A673 (cell line): ENCODE measurements at regions not wholly inside any gene's neighbourhood (a gene's known extent, or its start where the extent isn't known, plus 50 kb on each side); places are given as distances from the start of the nearest gene placed in this dataset.

Experiments
- BruUV-seq: library from RNA; stranded (reverse); fragments of 400-500 nt; replicated peaks from 2 replicates; lab custom pipeline; 2021; lab: Mats Ljungman, UMichigan
- CTCF ChIA-PET: fragments of 300-600 bp; sonication (Branson Sonifier 250); formaldehyde crosslinking; loops from one replicate; lab custom pipeline; 2022; ENCODE audit warnings: antibody characterized with exemption; lab: Charles Lee
- POLR2A ChIA-PET: fragments of 300-600 bp; sonication (Branson Sonifier 250); formaldehyde crosslinking; loops from one replicate; lab custom pipeline; 2022; ENCODE audit warnings: antibody characterized with exemption; ENCODE audit not compliant: low non-redundant PET; lab: Charles Lee
- DNase-seq: peaks from one replicate; pipeline ENCODE4 v3.0.0-alpha.2; 2015; ENCODE audit warnings: low spot score
- H3K27ac ChIP-seq: fragments of 200-600 bp; sonication (generic); 2 replicates; pipeline ENCODE4 v1.5.1; 2016; ENCODE audit warnings: mixed run types, low read depth, mild to moderate bottlenecking, mixed read lengths, antibody characterized with exemption, low read length; ENCODE audit not compliant: poor library complexity, severe bottlenecking
- H3K27me3 ChIP-seq: fragments of 200-600 bp; sonication (generic); replicated peaks from 2 replicates; pipeline ENCODE4 v1.6.1; 2017; ENCODE audit warnings: mixed run types, low read depth, mild to moderate bottlenecking, mixed read lengths, antibody characterized with exemption, low read length; ENCODE audit not compliant: insufficient read depth, poor library complexity
- H3K36me3 ChIP-seq: fragments of 200-600 bp; sonication (generic); 2 replicates; pipeline ENCODE4 v1.6.1; 2016; ENCODE audit warnings: mixed run types, mild to moderate bottlenecking, mixed read lengths, antibody characterized with exemption, low read length; ENCODE audit not compliant: insufficient read depth, poor library complexity, severe bottlenecking
- H3K4me1 ChIP-seq: fragments of 200-600 bp; sonication (generic); 2 replicates; pipeline ENCODE4 v1.6.1; 2017; ENCODE audit warnings: mixed run types, mild to moderate bottlenecking, mixed read lengths, antibody characterized with exemption, low read length; ENCODE audit not compliant: insufficient read depth, poor library complexity, severe bottlenecking
- H3K4me3 ChIP-seq: fragments of 200-600 bp; sonication (generic); 2 replicates; pipeline ENCODE4 v1.5.1; 2016; ENCODE audit warnings: low read depth, mixed run types, mild to moderate bottlenecking, mixed read lengths, low read length; ENCODE audit not compliant: poor library complexity, severe bottlenecking
- H3K9me3 ChIP-seq: fragments of 200-600 bp; sonication (generic); 2 replicates; pipeline ENCODE4 v1.6.1; 2016; ENCODE audit warnings: mixed run types, low read depth, mild to moderate bottlenecking, mixed read lengths, antibody characterized with exemption, low read length; ENCODE audit not compliant: poor library complexity, severe bottlenecking
- EZH2 ChIP-seq: fragments of 200-600 bp; sonication (generic); IDR thresholded peaks from 2 replicates; pipeline ENCODE4 v1.6.1; 2017; ENCODE audit warnings: borderline replicate concordance, low read depth, mild to moderate bottlenecking, mixed read lengths, antibody characterized with exemption, low read length; ENCODE audit not compliant: poor library complexity, severe bottlenecking
- intact Hi-C: fragments of 100-400 bp; cut with micrococcal nuclease; formaldehyde crosslinking; loops from one replicate; pipeline ENCODE4 v1.10.0; 2022; ENCODE audit not compliant: unreplicated experiment
- TF ChIP-seq, protein P1 (sequence below): fragments of 300-800, 200-600 bp; sonication (generic); conservative IDR thresholded peaks from 2 replicates; pipeline ENCODE4 v1.5.1; 2017; ENCODE audit warnings: low read depth, mild to moderate bottlenecking, antibody characterized with exemption, low read length, moderate library complexity, mixed read lengths

DNA sequence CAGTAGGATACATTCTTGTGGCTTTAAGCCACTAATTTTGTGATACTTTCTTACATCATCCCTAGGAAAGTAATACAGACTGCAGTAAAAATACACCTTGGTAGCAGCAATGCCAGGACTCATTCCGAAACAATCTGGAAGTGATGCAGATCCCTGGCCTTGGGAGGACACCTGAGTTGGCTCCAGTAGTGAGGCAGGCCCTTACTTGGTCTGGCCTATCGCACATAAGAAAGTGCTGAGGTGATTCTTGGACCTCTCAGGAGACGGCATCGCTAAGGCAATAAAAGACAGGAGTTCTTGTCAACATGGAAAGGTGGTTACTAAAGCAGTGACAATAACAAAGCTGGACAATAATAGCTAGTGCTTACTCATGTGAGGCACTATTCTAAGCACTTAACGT is 126.5 kb downstream of the SUCNR1 start:
- no TSS peak for BruUV-seq
- DNase-seq: no peak

DNA sequence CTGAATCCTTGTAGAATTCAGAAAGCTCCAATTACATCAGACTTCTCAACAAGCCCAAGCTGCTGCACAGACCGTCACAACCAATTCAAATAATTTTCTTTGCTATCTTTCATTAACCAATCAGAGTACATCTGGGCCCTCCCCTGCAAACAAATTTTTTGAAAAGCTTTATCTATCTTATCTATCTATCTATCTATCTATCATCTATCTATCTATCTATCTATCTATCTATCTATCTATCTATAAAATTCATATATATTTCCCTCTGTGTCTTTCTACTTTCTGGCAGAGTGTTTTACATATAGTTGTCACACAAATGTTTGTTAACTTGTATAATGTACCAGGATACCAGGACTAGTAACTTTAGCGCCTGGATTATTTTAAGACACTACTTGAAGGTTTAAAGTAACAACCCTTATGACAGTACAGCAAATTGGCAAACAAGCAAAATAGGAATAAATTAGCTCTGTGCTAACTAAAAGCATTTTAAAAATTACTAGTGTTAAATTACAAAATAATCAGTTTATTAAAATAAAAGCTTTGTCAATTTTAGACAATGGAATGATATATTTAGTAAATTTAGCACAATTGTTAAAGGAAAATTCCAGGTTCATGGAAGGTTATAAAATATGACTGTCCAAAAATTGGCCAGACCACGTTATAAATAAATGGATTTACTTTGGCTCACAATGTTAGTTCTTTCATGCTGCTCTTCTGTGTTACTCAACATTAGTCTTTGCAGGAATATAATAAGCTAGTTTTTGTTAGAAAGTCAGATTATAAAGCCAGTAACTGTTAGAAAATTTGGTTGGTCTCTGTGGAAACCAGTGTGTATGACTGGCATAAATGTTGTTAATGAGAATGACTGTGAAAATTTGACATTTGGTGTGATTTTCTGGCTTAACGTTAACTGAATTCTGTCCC is 138.6 kb downstream of the SUCNR1 start:
- Histone ChIP-seq H3K4me3 (no peak overlapping the region), H3K9me3 (no peaks in the 10 kb centered on the region), H3K4me1 (no peaks in the 10 kb centered on the region), H3K27me3 (no peaks in the 10 kb centered on the region), H3K27ac (no peak overlapping the region), H3K36me3 (no peaks in the 10 kb centered on the region)
- TF ChIP-seq, protein P1, sequence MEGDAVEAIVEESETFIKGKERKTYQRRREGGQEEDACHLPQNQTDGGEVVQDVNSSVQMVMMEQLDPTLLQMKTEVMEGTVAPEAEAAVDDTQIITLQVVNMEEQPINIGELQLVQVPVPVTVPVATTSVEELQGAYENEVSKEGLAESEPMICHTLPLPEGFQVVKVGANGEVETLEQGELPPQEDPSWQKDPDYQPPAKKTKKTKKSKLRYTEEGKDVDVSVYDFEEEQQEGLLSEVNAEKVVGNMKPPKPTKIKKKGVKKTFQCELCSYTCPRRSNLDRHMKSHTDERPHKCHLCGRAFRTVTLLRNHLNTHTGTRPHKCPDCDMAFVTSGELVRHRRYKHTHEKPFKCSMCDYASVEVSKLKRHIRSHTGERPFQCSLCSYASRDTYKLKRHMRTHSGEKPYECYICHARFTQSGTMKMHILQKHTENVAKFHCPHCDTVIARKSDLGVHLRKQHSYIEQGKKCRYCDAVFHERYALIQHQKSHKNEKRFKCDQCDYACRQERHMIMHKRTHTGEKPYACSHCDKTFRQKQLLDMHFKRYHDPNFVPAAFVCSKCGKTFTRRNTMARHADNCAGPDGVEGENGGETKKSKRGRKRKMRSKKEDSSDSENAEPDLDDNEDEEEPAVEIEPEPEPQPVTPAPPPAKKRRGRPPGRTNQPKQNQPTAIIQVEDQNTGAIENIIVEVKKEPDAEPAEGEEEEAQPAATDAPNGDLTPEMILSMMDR: no peak
- intact Hi-C loops: no loop called here
- POLR2A ChIA-PET: no interaction called here
- CTCF ChIA-PET: no interaction called here
- DNase-seq: no peak
- BruUV-seq: no TSS peak

More for the DNA sequence above, 126.5 kb downstream of the SUCNR1 start:
- no peaks in the 10 kb centered on the region for H3K27me3 ChIP-seq
- POLR2A ChIA-PET: no interaction called here
- no peaks in the 10 kb centered on the region for H3K36me3 ChIP-seq
- intact Hi-C loops: no loop called here
- no peak overlapping the region for H3K4me3 ChIP-seq
- no peaks in the 10 kb centered on the region for H3K9me3 ChIP-seq
- H3K27ac ChIP-seq: no peak overlapping the region
- CTCF ChIA-PET: interaction anchor here (1.0 kb wide), 1 partner anchor 672 kb away, joined by 13 read pairs; no protein-coding TSS in a partner anchor
- no peaks in the 10 kb centered on the region for H3K4me1 ChIP-seq
- TF ChIP-seq EZH2: no peak
- TF ChIP-seq, protein P1: no peak

DNA sequence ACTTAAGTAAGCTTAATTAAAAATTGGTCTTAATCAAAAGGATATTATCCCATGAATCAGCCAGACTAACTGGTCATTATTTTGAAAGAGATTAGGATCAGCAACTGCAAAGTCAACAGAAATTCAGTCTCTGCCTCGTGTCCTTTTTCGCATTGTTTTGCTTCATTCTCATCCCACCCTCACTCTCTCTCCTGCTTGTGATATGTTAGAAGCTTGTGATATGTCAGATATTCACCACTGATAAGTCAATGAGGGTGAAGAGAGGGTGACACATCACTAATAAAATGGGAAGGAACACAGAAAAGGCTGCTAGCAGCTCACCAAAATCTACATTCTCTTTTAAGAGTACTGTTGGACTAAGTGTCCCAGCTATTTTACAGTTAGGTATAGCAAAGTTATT is 146.1 kb downstream of the SUCNR1 start:
- ChIA-PET CTCF (no interaction called here), POLR2A (no interaction called here)
- H3K4me1 ChIP-seq: no peaks in the 10 kb centered on the region
- no peak overlapping the region for H3K4me3 ChIP-seq
- no peaks in the 10 kb centered on the region for H3K9me3 ChIP-seq
- no peak for DNase-seq
- no TSS peak for BruUV-seq
- H3K36me3 ChIP-seq: no peaks in the 10 kb centered on the region
- no peak for TF ChIP-seq EZH2
- TF ChIP-seq, protein P1: no peak
- no peaks in the 10 kb centered on the region for H3K27me3 ChIP-seq
- intact Hi-C loops: no loop called here
- no peak overlapping the region for H3K27ac ChIP-seq
